A549 (cell line): ENCODE measurements at regions not wholly inside any gene's neighbourhood (a gene's known extent, or its start where the extent isn't known, plus 50 kb on each side); places are given as distances from the start of the nearest gene placed in this dataset.

Experiments
- ATAC-seq, 2 experiments: fragments of 200-7000 bp in 1 of 2; fragments of >200 bp in 1 of 2; cut with Nextera tagmentation in 1 of 2; cut with Tn5 transposase in 1 of 2; 3 replicates each; pipeline versions ENCODE4 v1.8.0 to v1.9.1; 2018 to 2020; ENCODE audit warnings: mild to moderate bottlenecking in 1 of 2, moderate library complexity in 1 of 2
- CTCF ChIA-PET: fragments of 300-600 bp; sonication (Branson Sonifier 250); formaldehyde crosslinking; extraction: SDS; loops from one replicate; lab custom pipeline; 2021; ENCODE audit warnings: antibody characterized with exemption, inconsistent platforms; lab: Yijun Ruan, JAX
- POLR2A ChIA-PET: fragments of 350-600 bp; formaldehyde crosslinking; extraction: SDS; loops from one replicate; lab custom pipeline; 2021; ENCODE audit warnings: antibody characterized with exemption, inconsistent platforms; lab: Yijun Ruan, JAX
- DNase-seq, 2 experiments: peaks; one replicate each; pipeline versions ENCODE4 v3.0.0 to v3.0.0-alpha.2; 2011 to 2016; ENCODE audit warnings: low read depth in 1 of 2, low spot score in 1 of 2
- FAIRE-seq: peaks from 2 replicates; lab custom pipeline; 2011; peaks lifted over from hg19 to GRCh38; lab: Jason Lieb, UNC
- H3K27ac ChIP-seq, 2 experiments: fragments of >200 bp; sonication (Bioruptor Twin); formaldehyde crosslinking; 3 replicates each; pipeline ENCODE4 v1.5.1; 2016 to 2017
- H3K4me1 ChIP-seq: fragments of >200 bp; sonication (Bioruptor Twin); formaldehyde crosslinking; 3 replicates; pipeline ENCODE4 v1.6.1; 2016
- H3K4me2 ChIP-seq: fragments of >200 bp; sonication (Bioruptor Twin); formaldehyde crosslinking; 3 replicates; pipeline ENCODE4 v1.6.1; 2016
- H3K4me3 ChIP-seq: fragments of >200 bp; sonication (Bioruptor Twin); formaldehyde crosslinking; 3 replicates; pipeline ENCODE4 v1.5.1; 2016
- H3K9me3 ChIP-seq: fragments of >200 bp; sonication (Bioruptor Twin); formaldehyde crosslinking; 3 replicates; pipeline ENCODE4 v1.6.1; 2016
- CBX8 ChIP-seq: fragments of 200-600 bp; sonication (generic); IDR thresholded peaks from 2 replicates; pipeline ENCODE4 v1.6.1; 2016
- CEBPB ChIP-seq, 2 experiments: fragments of >200 bp in 1 of 2; sonication (Bioruptor Twin) in 1 of 2; formaldehyde crosslinking in 1 of 2; IDR thresholded peaks; 2 replicates each; pipeline ENCODE4 v1.6.1; 2012 to 2016
- FOSL2 ChIP-seq, 2 experiments: fragments of 450-650 bp in 1 of 2; fragments of >200 bp in 1 of 2; sonication (Bioruptor Twin) in 1 of 2; formaldehyde crosslinking; IDR thresholded peaks; 2 replicates each; pipeline versions ENCODE4 v1.5.0 to v1.6.1; 2016 to 2020; ENCODE audit warnings: mild to moderate bottlenecking in 1 of 2, moderate library complexity in 1 of 2
- GATA3 ChIP-seq: IDR thresholded peaks from 2 replicates; pipeline ENCODE4 v1.6.1; 2012; ENCODE audit warnings: borderline replicate concordance
- HDAC2 ChIP-seq: fragments of 200-600 bp; sonication (generic); IDR thresholded peaks from 2 replicates; pipeline ENCODE4 v1.6.1; 2016
- HEYL ChIP-seq: fragments of 250-450 bp; sonication (Bioruptor Pico); IDR thresholded peaks from 2 replicates; pipeline ENCODE4 v1.8.0; 2021; ENCODE audit warnings: mild to moderate bottlenecking, moderate library complexity
- HOXB13 ChIP-seq: fragments of 250-450 bp; sonication (Bioruptor Pico); IDR thresholded peaks from 2 replicates; pipeline ENCODE4 v1.5.0; 2020; ENCODE audit warnings: low read depth, mild to moderate bottlenecking, moderate library complexity
- JUNB ChIP-seq: fragments of >200 bp; sonication (Bioruptor Twin); formaldehyde crosslinking; IDR thresholded peaks from 2 replicates; pipeline ENCODE4 v1.6.1; 2016
- KDM1A ChIP-seq: fragments of 200-600 bp; sonication (generic); IDR thresholded peaks from 2 replicates; pipeline ENCODE4 v1.6.1; 2016; ENCODE audit warnings: low read depth, mild to moderate bottlenecking
- MAFK ChIP-seq: fragments of 450-650 bp; IDR thresholded peaks from 2 replicates; pipeline ENCODE4 v1.6.1; 2014; ENCODE audit not compliant: partially characterized antibody
- NPAS2 ChIP-seq: fragments of 250-450 bp; sonication (Bioruptor Pico); IDR thresholded peaks from 2 replicates; pipeline ENCODE4 v1.8.0; 2022; ENCODE audit warnings: mild to moderate bottlenecking, moderate library complexity, borderline replicate concordance
- POLR2A ChIP-seq: IDR thresholded peaks from 2 replicates; pipeline ENCODE4 v1.6.1; 2012; ENCODE audit warnings: mild to moderate bottlenecking, low read length
- RCOR1 ChIP-seq: fragments of 150-350 bp; IDR thresholded peaks from 2 replicates; pipeline ENCODE4 v1.6.1; 2014; ENCODE audit warnings: antibody characterized with exemption, low read length, low read depth
- TP53 ChIP-seq: fragments of 250-450 bp; sonication (Bioruptor Pico); IDR thresholded peaks from 2 replicates; pipeline ENCODE4 v1.5.0; 2021; ENCODE audit warnings: mild to moderate bottlenecking, moderate library complexity
- ZC3H11A ChIP-seq: fragments of 450-650 bp; IDR thresholded peaks from 2 replicates; pipeline ENCODE4 v1.6.1; 2014; ENCODE audit warnings: antibody characterized with exemption, mild to moderate bottlenecking
- WGBS: methylation state at CpG from one replicate; pipeline ENCODE4 v1.1.6; 2017; ENCODE audit errors: missing lambda C conversion rate; 5-methylcytosine and 5-hydroxymethylcytosine counted together
- TF ChIP-seq, protein P1 (sequence below): IDR thresholded peaks from 2 replicates; pipeline ENCODE4 v1.6.1; 2012; ENCODE audit warnings: low read depth, borderline replicate concordance
- TF ChIP-seq, protein P2 (sequence below): fragments of 250-450 bp; sonication (Bioruptor Pico); IDR thresholded peaks from 2 replicates; pipeline ENCODE4 v1.5.0; 2021; ENCODE audit warnings: mild to moderate bottlenecking, moderate library complexity, borderline replicate concordance
- TF ChIP-seq, protein P3 (sequence below): fragments of >200 bp; sonication (Bioruptor Twin); formaldehyde crosslinking; IDR thresholded peaks from 3 replicates; pipeline ENCODE4 v1.5.1; 2016
- TF ChIP-seq, protein P4 (sequence below): fragments of 250-450 bp; sonication (Bioruptor Pico); IDR thresholded peaks from 2 replicates; pipeline ENCODE4 v1.5.0; 2020; ENCODE audit warnings: low read depth, mild to moderate bottlenecking, moderate library complexity

DNA sequence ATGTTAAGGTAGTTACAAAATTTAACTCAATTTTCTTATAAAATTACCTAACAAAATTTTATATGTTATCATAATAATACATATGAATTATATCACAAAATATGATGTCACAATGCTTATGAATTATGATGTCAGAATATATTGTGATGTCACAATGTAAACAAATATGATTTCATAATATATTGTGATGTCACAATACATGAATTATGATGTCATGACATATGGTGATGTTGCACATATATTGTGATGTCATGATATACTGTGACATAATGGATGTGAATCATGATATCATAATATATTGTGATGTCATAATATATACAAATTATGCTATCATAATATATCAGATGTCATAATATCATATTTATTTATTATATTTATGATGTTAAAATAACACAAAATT is 1879.9 kb downstream of the TP53TG3F start (continued):
- no peak for TF ChIP-seq HOXB13
- TF ChIP-seq, protein P1, sequence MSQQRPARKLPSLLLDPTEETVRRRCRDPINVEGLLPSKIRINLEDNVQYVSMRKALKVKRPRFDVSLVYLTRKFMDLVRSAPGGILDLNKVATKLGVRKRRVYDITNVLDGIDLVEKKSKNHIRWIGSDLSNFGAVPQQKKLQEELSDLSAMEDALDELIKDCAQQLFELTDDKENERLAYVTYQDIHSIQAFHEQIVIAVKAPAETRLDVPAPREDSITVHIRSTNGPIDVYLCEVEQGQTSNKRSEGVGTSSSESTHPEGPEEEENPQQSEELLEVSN = no peak
- no peak for TF ChIP-seq GATA3
- no peak for TF ChIP-seq CBX8

DNA sequence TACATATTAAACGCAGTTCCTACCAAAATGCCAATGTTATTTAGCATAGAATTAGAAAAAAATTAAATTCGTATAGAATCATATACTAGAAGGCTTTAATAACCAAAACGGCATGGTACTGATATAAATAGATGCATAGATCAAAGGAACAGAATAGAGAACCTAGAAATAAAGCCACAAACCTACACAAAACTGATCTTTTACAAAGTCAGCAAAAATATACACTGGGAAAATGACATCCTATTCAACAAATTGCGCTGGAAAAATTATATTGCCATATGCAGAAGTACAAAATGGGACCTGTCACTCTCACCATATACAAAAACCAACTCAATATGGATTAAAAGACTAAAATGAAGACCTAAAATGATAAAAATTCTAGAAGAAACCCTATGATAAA is 1882.6 kb downstream of the TP53TG3F start:
- ATAC-seq = no peak
- DNase-seq = no peak
- no peak for TF ChIP-seq FOSL2 (IDR thresholded peaks at IDR 0.05)
- no peak for TF ChIP-seq FOSL2 (CRISPR knock-in tag; IDR thresholded peaks at IDR 0.05)
- TF ChIP-seq POLR2A = no peak
- TF ChIP-seq NPAS2 (CRISPR knock-in tag) = no peak
- TF ChIP-seq MAFK = peak; percentile 35
- TF ChIP-seq ZC3H11A = no peak
- no peak for TF ChIP-seq HDAC2
- no peak for TF ChIP-seq KDM1A
- no peak overlapping the region for H3K4me2 ChIP-seq
- H3K27ac ChIP-seq = no peak overlapping the region
- POLR2A ChIA-PET = no interaction called here
- 0% methylated on average over 4 of the region's 4 CpGs for WGBS
- H3K4me3 ChIP-seq = no peak overlapping the region
- FAIRE-seq = no peak
- H3K9me3 ChIP-seq = peaks cover 2% of the 10 kb centered on the region; the same call in 1 of the 3 replicates
- no peaks in the 10 kb centered on the region for H3K4me1 ChIP-seq
- CTCF ChIA-PET = no interaction called here

DNA sequence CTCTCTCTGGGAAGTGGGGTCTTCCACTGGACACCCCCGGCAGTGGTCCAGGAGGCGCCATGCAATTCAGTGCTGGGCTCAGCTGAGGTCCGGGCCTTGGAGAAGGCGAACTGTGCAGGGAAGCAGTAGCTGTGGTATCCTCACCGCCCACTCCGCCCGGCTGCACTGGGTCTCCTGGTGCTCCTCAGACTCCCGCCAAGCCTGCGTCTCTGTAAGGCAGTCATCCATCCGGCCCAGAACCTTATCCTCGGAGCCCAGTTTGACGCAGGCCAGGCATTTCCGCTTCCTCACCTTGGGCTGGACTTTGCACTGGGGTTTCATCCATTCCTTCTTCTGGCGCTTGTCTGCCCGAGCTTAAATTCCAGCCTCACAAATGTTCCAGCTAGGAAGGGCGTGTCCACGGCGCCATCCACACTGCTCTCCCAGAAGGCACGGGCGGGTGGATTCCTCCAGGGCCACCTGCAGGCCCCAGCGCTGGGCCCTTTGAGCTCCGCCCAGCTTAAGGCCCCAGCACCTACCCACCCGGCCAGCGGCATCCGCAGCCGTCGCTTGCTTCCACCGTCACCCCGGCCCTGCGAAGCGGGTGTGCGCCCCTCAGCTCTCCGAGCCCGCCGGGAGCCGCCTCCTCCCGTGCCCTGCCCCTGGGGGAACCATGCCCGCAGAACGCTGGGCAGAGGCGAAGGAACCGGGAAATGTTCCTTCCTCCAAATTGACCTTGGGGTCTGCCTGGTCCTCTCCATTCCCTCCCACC is 1884.8 kb downstream of the TP53TG3F start:
- H3K9me3 ChIP-seq = peaks cover 2% of the 10 kb centered on the region; the same call in 1 of the 3 replicates
- ChIA-PET CTCF (no interaction called here), POLR2A (interaction anchor here (0.6 kb wide), 1 partner anchor 169 kb away, joined by 3 read pairs; no protein-coding TSS in a partner anchor)
- H3K4me1 ChIP-seq = no peaks in the 10 kb centered on the region
- H3K4me3 ChIP-seq = no peak overlapping the region
- no peak for TF ChIP-seq HEYL (CRISPR knock-in tag)
- no peak for TF ChIP-seq JUNB
- TF ChIP-seq NPAS2 (CRISPR knock-in tag) = no peak
- no peak for TF ChIP-seq RCOR1
- TF ChIP-seq TP53 = no peak
- TF ChIP-seq, protein P2, sequence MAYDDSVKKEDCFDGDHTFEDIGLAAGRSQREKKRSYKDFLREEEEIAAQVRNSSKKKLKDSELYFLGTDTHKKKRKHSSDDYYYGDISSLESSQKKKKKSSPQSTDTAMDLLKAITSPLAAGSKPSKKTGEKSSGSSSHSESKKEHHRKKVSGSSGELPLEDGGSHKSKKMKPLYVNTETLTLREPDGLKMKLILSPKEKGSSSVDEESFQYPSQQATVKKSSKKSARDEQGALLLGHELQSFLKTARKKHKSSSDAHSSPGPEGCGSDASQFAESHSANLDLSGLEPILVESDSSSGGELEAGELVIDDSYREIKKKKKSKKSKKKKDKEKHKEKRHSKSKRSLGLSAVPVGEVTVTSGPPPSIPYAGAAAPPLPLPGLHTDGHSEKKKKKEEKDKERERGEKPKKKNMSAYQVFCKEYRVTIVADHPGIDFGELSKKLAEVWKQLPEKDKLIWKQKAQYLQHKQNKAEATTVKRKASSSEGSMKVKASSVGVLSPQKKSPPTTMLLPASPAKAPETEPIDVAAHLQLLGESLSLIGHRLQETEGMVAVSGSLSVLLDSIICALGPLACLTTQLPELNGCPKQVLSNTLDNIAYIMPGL (CRISPR knock-in tag) = no peak
- TF ChIP-seq, protein P3, sequence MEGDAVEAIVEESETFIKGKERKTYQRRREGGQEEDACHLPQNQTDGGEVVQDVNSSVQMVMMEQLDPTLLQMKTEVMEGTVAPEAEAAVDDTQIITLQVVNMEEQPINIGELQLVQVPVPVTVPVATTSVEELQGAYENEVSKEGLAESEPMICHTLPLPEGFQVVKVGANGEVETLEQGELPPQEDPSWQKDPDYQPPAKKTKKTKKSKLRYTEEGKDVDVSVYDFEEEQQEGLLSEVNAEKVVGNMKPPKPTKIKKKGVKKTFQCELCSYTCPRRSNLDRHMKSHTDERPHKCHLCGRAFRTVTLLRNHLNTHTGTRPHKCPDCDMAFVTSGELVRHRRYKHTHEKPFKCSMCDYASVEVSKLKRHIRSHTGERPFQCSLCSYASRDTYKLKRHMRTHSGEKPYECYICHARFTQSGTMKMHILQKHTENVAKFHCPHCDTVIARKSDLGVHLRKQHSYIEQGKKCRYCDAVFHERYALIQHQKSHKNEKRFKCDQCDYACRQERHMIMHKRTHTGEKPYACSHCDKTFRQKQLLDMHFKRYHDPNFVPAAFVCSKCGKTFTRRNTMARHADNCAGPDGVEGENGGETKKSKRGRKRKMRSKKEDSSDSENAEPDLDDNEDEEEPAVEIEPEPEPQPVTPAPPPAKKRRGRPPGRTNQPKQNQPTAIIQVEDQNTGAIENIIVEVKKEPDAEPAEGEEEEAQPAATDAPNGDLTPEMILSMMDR = no peak
- TF ChIP-seq, protein P4, sequence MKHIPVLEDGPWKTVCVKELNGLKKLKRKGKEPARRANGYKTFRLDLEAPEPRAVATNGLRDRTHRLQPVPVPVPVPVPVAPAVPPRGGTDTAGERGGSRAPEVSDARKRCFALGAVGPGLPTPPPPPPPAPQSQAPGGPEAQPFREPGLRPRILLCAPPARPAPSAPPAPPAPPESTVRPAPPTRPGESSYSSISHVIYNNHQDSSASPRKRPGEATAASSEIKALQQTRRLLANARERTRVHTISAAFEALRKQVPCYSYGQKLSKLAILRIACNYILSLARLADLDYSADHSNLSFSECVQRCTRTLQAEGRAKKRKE (CRISPR knock-in tag) = no peak
- no peak for TF ChIP-seq CEBPB (IDR thresholded peaks at IDR 0.05)
- no peak for TF ChIP-seq POLR2A
- DNase-seq (no peak), FAIRE-seq (no peak), ATAC-seq (no peak)
- H3K4me2 ChIP-seq = no peak overlapping the region
- H3K27ac ChIP-seq = no peak overlapping the region
- 47% methylated on average over 37 of the region's 41 CpGs for WGBS
